ENCODE measurements at regions not wholly inside any gene's neighbourhood (a gene's known extent, or its start where the extent isn't known, plus 50 kb on each side); places are given as distances from the start of the nearest gene placed in this dataset.

- no peaks in the 10 kb centered on the region for H3K36me3 ChIP-seq
- intact Hi-C loops (cut with DNase I) = no loop called here
- H3K27ac ChIP-seq = no peak overlapping the region
- H3K4me3 ChIP-seq = no peak overlapping the region
- H3K9me3 ChIP-seq = no peaks in the 10 kb centered on the region
- TF ChIP-seq POLR2A (IDR thresholded peaks at IDR 0.05) (no peak), POLR2AphosphoS5 (IDR thresholded peaks at IDR 0.05) (no peak), CTCF (IDR thresholded peaks at IDR 0.05) (no peak)
- H3K27me3 ChIP-seq (replicated peaks; ENCODE audit: insufficient read depth) = no peaks in the 10 kb centered on the region
- H3K4me1 ChIP-seq (replicated peaks) = no peaks in the 10 kb centered on the region
- no peak for DNase-seq (ENCODE audit: low spot score)
- WGBS = 52% methylated on average over 3 of the region's 3 CpGs
These were observed 523.1 kb upstream of the ZNF462 start for GRCh38 chr9:106339882-106340281.

GRCh38 chr9:106350777-106351176 is 512.2 kb upstream of the ZNF462 start:
- H3K36me3 ChIP-seq = no peaks in the 10 kb centered on the region
- H3K4me3 ChIP-seq = no peak overlapping the region
- no peak for TF ChIP-seq POLR2A (IDR thresholded peaks at IDR 0.05)
- TF ChIP-seq POLR2AphosphoS5 (IDR thresholded peaks at IDR 0.05) = no peak
- TF ChIP-seq CTCF (IDR thresholded peaks at IDR 0.05) = no peak
- H3K27ac ChIP-seq = no peak overlapping the region
- H3K9me3 ChIP-seq = no peaks in the 10 kb centered on the region
- no peak for DNase-seq (ENCODE audit: low spot score)
- H3K27me3 ChIP-seq (replicated peaks; ENCODE audit: insufficient read depth) = no peaks in the 10 kb centered on the region
- H3K4me1 ChIP-seq (replicated peaks) = no peaks in the 10 kb centered on the region
- 74% methylated on average over 1 of the region's 1 CpG for WGBS
- intact Hi-C loops (cut with DNase I) = no loop called here

GRCh38 chr9:106356924-106357323 is 506.0 kb upstream of the ZNF462 start:
- H3K36me3 ChIP-seq = no peaks in the 10 kb centered on the region
- intact Hi-C loops (cut with DNase I) = no loop called here
- H3K4me3 ChIP-seq = no peak overlapping the region
- TF ChIP-seq POLR2AphosphoS5 (IDR thresholded peaks at IDR 0.05) (no peak), POLR2A (IDR thresholded peaks at IDR 0.05) (no peak), CTCF (IDR thresholded peaks at IDR 0.05) (no peak)
- no peaks in the 10 kb centered on the region for H3K27me3 ChIP-seq (replicated peaks; ENCODE audit: insufficient read depth)
- H3K9me3 ChIP-seq = no peaks in the 10 kb centered on the region
- H3K27ac ChIP-seq = no peak overlapping the region
- no peak for DNase-seq (ENCODE audit: low spot score)
- no peaks in the 10 kb centered on the region for H3K4me1 ChIP-seq (replicated peaks)

- Histone ChIP-seq H3K27me3 (replicated peaks; ENCODE audit: insufficient read depth) (no peaks in the 10 kb centered on the region), H3K36me3 (no peaks in the 10 kb centered on the region), H3K4me1 (replicated peaks) (no peaks in the 10 kb centered on the region), H3K27ac (no peak overlapping the region), H3K9me3 (no peaks in the 10 kb centered on the region), H3K4me3 (no peak overlapping the region)
- no peak for DNase-seq (ENCODE audit: low spot score)
- 100% methylated on average over 1 of the region's 1 CpG for WGBS
- TF ChIP-seq CTCF (IDR thresholded peaks at IDR 0.05) = no peak
- no peak for TF ChIP-seq POLR2A (IDR thresholded peaks at IDR 0.05)
- TF ChIP-seq POLR2AphosphoS5 (IDR thresholded peaks at IDR 0.05) = no peak
- intact Hi-C loops (cut with DNase I) = no loop called here
These were observed 504.6 kb upstream of the ZNF462 start for GRCh38 chr9:106358331-106358730.

- Histone ChIP-seq H3K27me3 (replicated peaks; ENCODE audit: insufficient read depth) (no peaks in the 10 kb centered on the region), H3K27ac (no peak overlapping the region), H3K9me3 (no peaks in the 10 kb centered on the region), H3K36me3 (no peaks in the 10 kb centered on the region), H3K4me3 (no peak overlapping the region), H3K4me1 (replicated peaks) (no peaks in the 10 kb centered on the region)
- DNase-seq (ENCODE audit: low spot score) = no peak
- TF ChIP-seq POLR2AphosphoS5 (IDR thresholded peaks at IDR 0.05) (no peak), POLR2A (IDR thresholded peaks at IDR 0.05) (no peak), CTCF (IDR thresholded peaks at IDR 0.05) (no peak)
- intact Hi-C loops (cut with DNase I) = no loop called here
- WGBS = 90% methylated on average over 2 of the region's 2 CpGs
These were observed 486.3 kb upstream of the ZNF462 start for GRCh38 chr9:106376689-106377088.
